GM18870 (cell line): ENCODE measurements at regions not wholly inside any gene's neighbourhood (a gene's known extent, or its start where the extent isn't known, plus 50 kb on each side); places are given as distances from the start of the nearest gene placed in this dataset.
"Not testable (repeated sequence)": the region's sequence is repeated elsewhere in the genome, so short reads cannot be mapped to it uniquely, and the experiment has no call there.

Experiments used
- ATAC-seq: cut with Tn5 transposase; IDR thresholded peaks from one replicate; pipeline ENCODE4 v1.9.1; 2021; ENCODE audit warnings: moderate library complexity; ENCODE audit not compliant: unreplicated experiment

GRCh38 chr4:26064009-26064408 lies 150.0 kb downstream of the SMIM20 start:
- ATAC-seq = not testable (repeated sequence)

GRCh38 chr4:26065833-26066232 lies 151.8 kb downstream of the SMIM20 start:
- ATAC-seq = no peak

GRCh38 chr4:26067035-26067434 lies 153.0 kb downstream of the SMIM20 start:
- no peak for ATAC-seq

GRCh38 chr4:26069218-26069617 lies 155.2 kb downstream of the SMIM20 start:
- no peak for ATAC-seq

GRCh38 chr4:26071688-26072087 lies 157.7 kb downstream of the SMIM20 start:
- no peak for ATAC-seq

- no peak for ATAC-seq
Observed at GRCh38 chr4:26073886-26074560, 160.0 kb downstream of the SMIM20 start.

- peak; percentile 71 for ATAC-seq
Observed at GRCh38 chr4:26074712-26075430, 160.9 kb downstream of the SMIM20 start.

GRCh38 chr4:26075583-26075982 lies 161.6 kb downstream of the SMIM20 start:
- peak; percentile 23 for ATAC-seq

GRCh38 chr4:26076000-26076587 lies 162.1 kb downstream of the SMIM20 start:
- peak; percentile 67 for ATAC-seq

GRCh38 chr4:26076896-26077295 lies 162.9 kb downstream of the SMIM20 start:
- no peak for ATAC-seq

GRCh38 chr4:26077756-26078155 lies 163.7 kb downstream of the SMIM20 start:
- ATAC-seq = no peak

- ATAC-seq = no peak
Observed at GRCh38 chr4:26080870-26081628, 167.0 kb downstream of the SMIM20 start.

GRCh38 chr4:26081795-26082498 lies 167.9 kb downstream of the SMIM20 start:
- ATAC-seq = no peak

GRCh38 chr4:26082565-26082964 lies 168.5 kb downstream of the SMIM20 start:
- ATAC-seq = no peak

- peak; percentile 56 for ATAC-seq
Observed at GRCh38 chr4:26083987-26084386, 170.0 kb downstream of the SMIM20 start.

GRCh38 chr4:26084414-26084813 lies 170.4 kb downstream of the SMIM20 start:
- no peak for ATAC-seq

GRCh38 chr4:26085551-26085950 lies 171.5 kb downstream of the SMIM20 start:
- no peak for ATAC-seq

GRCh38 chr4:26086621-26087441 lies 172.8 kb downstream of the SMIM20 start:
- no peak for ATAC-seq

GRCh38 chr4:26088433-26088928 lies 174.5 kb downstream of the SMIM20 start:
- peak; percentile 82 for ATAC-seq

GRCh38 chr4:26093551-26093950 lies 179.5 kb downstream of the SMIM20 start:
- no peak for ATAC-seq
